Endothelial cell of umbilical vein (primary cell): ENCODE measurements at regions not wholly inside any gene's neighbourhood (a gene's known extent, or its start where the extent isn't known, plus 50 kb on each side); places are given as distances from the start of the nearest gene placed in this dataset.

Experiments
- BruUV-seq: library from RNA; stranded (reverse); fragments of 400-500 nt; replicated peaks from 2 replicates; lab custom pipeline; 2021; lab: Mats Ljungman, UMichigan
- CTCF ChIA-PET: fragments of 300-600, 350-600 bp; sonication (Branson Sonifier 250); formaldehyde crosslinking; loops from one replicate; lab custom pipeline; 2021; ENCODE audit warnings: antibody characterized with exemption, inconsistent platforms; lab: Charles Lee
- POLR2A ChIA-PET: fragments of 300-600, 350-600 bp; sonication (Branson Sonifier 250); formaldehyde crosslinking; loops from one replicate; lab custom pipeline; 2021; ENCODE audit warnings: antibody characterized with exemption, inconsistent platforms; lab: Charles Lee
- DNase-seq: peaks from one replicate; pipeline ENCODE4 v3.0.0-alpha.2; 2011; ENCODE audit warnings: low read depth, low spot score
- FAIRE-seq: peaks from 2 replicates; lab custom pipeline; 2011; peaks lifted over from hg19 to GRCh38; lab: Jason Lieb, UNC
- H2AFZ ChIP-seq: 2 replicates; pipeline ENCODE4 v1.6.0; 2012; ENCODE audit warnings: low read depth, low read length, control low read depth, inconsistent platforms
- H3K27ac ChIP-seq: 2 replicates; pipeline ENCODE4 v1.5.1; 2011; ENCODE audit warnings: low read depth, mild to moderate bottlenecking, control low read depth, low read length, moderate library complexity; ENCODE audit not compliant: insufficient read depth
- H3K27me3 ChIP-seq, 2 experiments: 2 replicates each; pipeline versions ENCODE4 v1.6.0 to v1.6.1; 2011; ENCODE audit warnings: low read length in 2 of 2, mixed read lengths in 1 of 2; ENCODE audit not compliant: control insufficient read depth in 2 of 2, insufficient read depth in 2 of 2
- H3K36me3 ChIP-seq, 2 experiments: 2 replicates in 1 of 2; 3 replicates in 1 of 2; pipeline ENCODE4 v1.5.1; 2011; ENCODE audit warnings: low read length in 2 of 2, mild to moderate bottlenecking in 1 of 2, moderate library complexity in 1 of 2; ENCODE audit not compliant: control insufficient read depth in 2 of 2, insufficient read depth in 2 of 2; ENCODE audit errors: extremely low read depth in 1 of 2
- H3K4me1 ChIP-seq: 3 replicates; pipeline ENCODE4 v1.5.1; 2011; ENCODE audit warnings: mild to moderate bottlenecking, low read length; ENCODE audit not compliant: control insufficient read depth, insufficient read depth; ENCODE audit errors: extremely low read depth
- H3K4me2 ChIP-seq: 2 replicates; pipeline ENCODE4 v1.6.1; 2011; ENCODE audit warnings: low read length, control low read depth, mixed read lengths; ENCODE audit not compliant: insufficient read depth
- H3K4me3 ChIP-seq, 3 experiments: fragments of 200-600 bp in 1 of 3; sonication (generic), shearing (Covaris generic) in 1 of 3; replicated peaks in 1 of 3; 2 replicates each; pipeline ENCODE4 v1.5.1; 2011 to 2016; ENCODE audit warnings: control low read depth in 3 of 3, low read length in 3 of 3, mild to moderate bottlenecking in 2 of 3, inconsistent platforms in 1 of 3, low read depth in 1 of 3, moderate library complexity in 1 of 3; ENCODE audit not compliant: insufficient read depth in 1 of 3
- H3K79me2 ChIP-seq: 2 replicates; pipeline ENCODE4 v1.6.0; 2012; ENCODE audit warnings: low read length, inconsistent platforms; ENCODE audit not compliant: control insufficient read depth, insufficient read depth
- H3K9ac ChIP-seq: replicated peaks from 2 replicates; pipeline ENCODE3; 2011; ENCODE audit warnings: low read length, control low read depth; ENCODE audit not compliant: insufficient read depth; ENCODE audit errors: extremely low read depth
- H3K9me1 ChIP-seq: replicated peaks from 3 replicates; pipeline ENCODE4 v1.6.0; 2011; ENCODE audit warnings: mild to moderate bottlenecking, low read length; ENCODE audit not compliant: control insufficient read depth, insufficient read depth; ENCODE audit errors: extremely low read depth
- H3K9me3 ChIP-seq: replicated peaks from 2 replicates; pipeline ENCODE4 v1.5.1; 2012; ENCODE audit warnings: low read length, inconsistent platforms; ENCODE audit not compliant: control insufficient read depth, insufficient read depth
- H4K20me1 ChIP-seq: replicated peaks from 2 replicates; pipeline ENCODE3; 2011; ENCODE audit warnings: mild to moderate bottlenecking, low read length; ENCODE audit not compliant: control insufficient read depth, insufficient read depth; ENCODE audit errors: extremely low read depth
- CTCF ChIP-seq, 2 donors: IDR thresholded peaks; 1 replicate in 1 of 2; 2 replicates in 1 of 2; pipeline ENCODE4 v1.5.1; 2011; ENCODE audit warnings: low read length in 2 of 2, mild to moderate bottlenecking in 2 of 2, moderate library complexity in 2 of 2, control low read depth in 1 of 2, inconsistent platforms in 1 of 2, low read depth in 1 of 2; ENCODE audit not compliant: insufficient read depth in 1 of 2; ENCODE audit errors: extremely low read depth in 1 of 2
- EZH2 ChIP-seq: IDR thresholded peaks from 2 replicates; pipeline ENCODE4 v1.6.1; 2012; ENCODE audit warnings: borderline replicate concordance, low read depth, mild to moderate bottlenecking, moderate library complexity, low read length, inconsistent platforms; ENCODE audit not compliant: severe bottlenecking
- FOS ChIP-seq: IDR thresholded peaks from 2 replicates; pipeline ENCODE4 v1.6.1; 2011; ENCODE audit warnings: mild to moderate bottlenecking, low read length, moderate library complexity, borderline replicate concordance; ENCODE audit not compliant: insufficient read depth
- GATA2 ChIP-seq: IDR thresholded peaks from 2 replicates; pipeline ENCODE4 v1.7.0; 2011; ENCODE audit warnings: low read depth, mild to moderate bottlenecking, moderate library complexity, mixed read lengths, low read length; ENCODE audit not compliant: insufficient read length, insufficient read depth
- JUN ChIP-seq: IDR thresholded peaks from 2 replicates; pipeline ENCODE4 v1.6.1; 2011; ENCODE audit warnings: borderline replicate concordance, low read depth; ENCODE audit not compliant: insufficient read length, insufficient read depth
- MAX ChIP-seq: IDR thresholded peaks from 2 replicates; pipeline ENCODE4 v1.6.1; 2011; ENCODE audit not compliant: insufficient read depth, insufficient read length
- MYC ChIP-seq: IDR thresholded peaks from one replicate; pipeline ENCODE4 v1.6.1; 2011; ENCODE audit warnings: mild to moderate bottlenecking, low read depth, low read length
- POLR2A ChIP-seq: IDR thresholded peaks from 2 replicates; pipeline ENCODE4 v1.6.1; 2012; ENCODE audit warnings: low read depth, mild to moderate bottlenecking, control low read depth, low read length
- POLR2AphosphoS5 ChIP-seq: IDR thresholded peaks from 2 replicates; pipeline ENCODE4 v1.6.1; 2012; ENCODE audit warnings: low read depth, mild to moderate bottlenecking, control low read depth, low read length, moderate library complexity; ENCODE audit not compliant: insufficient read depth
- dilution Hi-C: fragments of 300-500 bp; cut with MboI; formaldehyde crosslinking; loops from one replicate; pipeline ENCODE4 v1.15.0; 2019; ENCODE audit warnings: low sequenced_read_pairs; ENCODE audit not compliant: extremely low pct_ligation_motif_present
- intact Hi-C: fragments of 100-400 bp; cut with micrococcal nuclease; formaldehyde crosslinking; loops from one replicate; pipeline ENCODE4 v1.10.0; 2022

GRCh38 chr14:104243200-104243599 lies 104.8 kb downstream of the KIF26A start:
- Histone ChIP-seq H3K36me3 (no peaks in the 10 kb centered on the region), H3K4me3 (no peak overlapping the region), H3K4me1 (no peaks in the 10 kb centered on the region), H3K27me3 (no peaks in the 10 kb centered on the region), H3K9ac (no peak overlapping the region), H3K9me1 (no peaks in the 10 kb centered on the region), H2AFZ (no peak overlapping the region), H3K9me3 (no peaks in the 10 kb centered on the region), H3K27ac (no peak overlapping the region), H4K20me1 (no peaks in the 10 kb centered on the region), H3K4me2 (no peak overlapping the region), H3K79me2 (no peaks in the 10 kb centered on the region)
- intact Hi-C loops = no loop called here
- dilution Hi-C loops = no loop called here
- no TSS peak for BruUV-seq
- CTCF ChIA-PET = no interaction called here
- no peak for TF ChIP-seq POLR2A
- TF ChIP-seq JUN = no peak
- TF ChIP-seq EZH2 = no peak
- POLR2A ChIA-PET = no interaction called here
- DNase-seq = no peak
- no peak for FAIRE-seq

GRCh38 chr14:104244221-104245011 lies 106.0 kb downstream of the KIF26A start:
- BruUV-seq = no TSS peak
- H3K36me3 ChIP-seq = no peaks in the 10 kb centered on the region
- no peak overlapping the region for H3K4me2 ChIP-seq
- POLR2A ChIA-PET = no interaction called here
- DNase-seq (no peak), FAIRE-seq (no peak)
- H3K4me3 ChIP-seq = no peak overlapping the region
- no peak for TF ChIP-seq POLR2AphosphoS5
- no peak for TF ChIP-seq MYC
- TF ChIP-seq MAX = no peak
- TF ChIP-seq GATA2 = no peak
- TF ChIP-seq EZH2 = no peak
- TF ChIP-seq FOS = no peak
- no peak for TF ChIP-seq POLR2A
- no peak for TF ChIP-seq CTCF (IDR thresholded peaks at IDR 0.05; ENCODE audit: extremely low read depth in 1 of 2, insufficient read depth in 1 of 2, low read depth in 1 of 2, low read length in 2 of 2)
- no peak for TF ChIP-seq JUN
- H4K20me1 ChIP-seq = no peaks in the 10 kb centered on the region
- no peaks in the 10 kb centered on the region for H3K79me2 ChIP-seq
- no peaks in the 10 kb centered on the region for H3K9me1 ChIP-seq
- no peaks in the 10 kb centered on the region for H3K9me3 ChIP-seq
- CTCF ChIA-PET = no interaction called here
- no peak overlapping the region for H2AFZ ChIP-seq
- H3K9ac ChIP-seq = no peak overlapping the region
- no peaks in the 10 kb centered on the region for H3K4me1 ChIP-seq
- dilution Hi-C loops (no loop called here), intact Hi-C loops (no loop called here)
- no peaks in the 10 kb centered on the region for H3K27me3 ChIP-seq
- H3K27ac ChIP-seq = no peak overlapping the region
